Neural crest cell (in vitro differentiated cells): ENCODE measurements at regions not wholly inside any gene's neighbourhood (a gene's known extent, or its start where the extent isn't known, plus 50 kb on each side); places are given as distances from the start of the nearest gene placed in this dataset.
A peak's percentile ranks its signal among the peaks of the same experiment; 100 is the strongest.

Source experiments
- DNase-seq: peaks from one replicate; pipeline ENCODE4 v3.0.0; 2021; ENCODE audit warnings: low read depth, mixed read lengths, low spot score
- H3K27ac Mint-ChIP-seq: one replicate; pipeline ENCODE4 v1.8.0; 2021; ENCODE audit warnings: mild to moderate bottlenecking, mixed read lengths; ENCODE audit not compliant: unreplicated experiment
- H3K27me3 Mint-ChIP-seq: 2 replicates; pipeline ENCODE4 v1.8.0; 2021; ENCODE audit warnings: low read depth, mild to moderate bottlenecking, mixed read lengths
- H3K36me3 Mint-ChIP-seq: 2 replicates; pipeline ENCODE4 v1.8.0; 2021; ENCODE audit warnings: low read depth, mild to moderate bottlenecking, mixed read lengths
- H3K4me1 Mint-ChIP-seq: 2 replicates; pipeline ENCODE4 v1.8.0; 2021; ENCODE audit warnings: mixed read lengths
- H3K4me3 Mint-ChIP-seq: one replicate; pipeline ENCODE4 v1.8.0; 2021; ENCODE audit warnings: mild to moderate bottlenecking, mixed read lengths
- H3K9me3 Mint-ChIP-seq: 2 replicates; pipeline ENCODE4 v1.8.0; 2021; ENCODE audit warnings: mixed read lengths
- TF ChIP-seq, protein P1 (sequence below): fragments of 200-600 bp; sonication (generic); conservative IDR thresholded peaks from 2 replicates; pipeline ENCODE4 v1.5.0; 2021; ENCODE audit warnings: antibody characterized with exemption, mild to moderate bottlenecking

- no peak for DNase-seq
- no peaks in the 10 kb centered on the region for H3K9me3 Mint-ChIP-seq
- TF ChIP-seq, protein P1, sequence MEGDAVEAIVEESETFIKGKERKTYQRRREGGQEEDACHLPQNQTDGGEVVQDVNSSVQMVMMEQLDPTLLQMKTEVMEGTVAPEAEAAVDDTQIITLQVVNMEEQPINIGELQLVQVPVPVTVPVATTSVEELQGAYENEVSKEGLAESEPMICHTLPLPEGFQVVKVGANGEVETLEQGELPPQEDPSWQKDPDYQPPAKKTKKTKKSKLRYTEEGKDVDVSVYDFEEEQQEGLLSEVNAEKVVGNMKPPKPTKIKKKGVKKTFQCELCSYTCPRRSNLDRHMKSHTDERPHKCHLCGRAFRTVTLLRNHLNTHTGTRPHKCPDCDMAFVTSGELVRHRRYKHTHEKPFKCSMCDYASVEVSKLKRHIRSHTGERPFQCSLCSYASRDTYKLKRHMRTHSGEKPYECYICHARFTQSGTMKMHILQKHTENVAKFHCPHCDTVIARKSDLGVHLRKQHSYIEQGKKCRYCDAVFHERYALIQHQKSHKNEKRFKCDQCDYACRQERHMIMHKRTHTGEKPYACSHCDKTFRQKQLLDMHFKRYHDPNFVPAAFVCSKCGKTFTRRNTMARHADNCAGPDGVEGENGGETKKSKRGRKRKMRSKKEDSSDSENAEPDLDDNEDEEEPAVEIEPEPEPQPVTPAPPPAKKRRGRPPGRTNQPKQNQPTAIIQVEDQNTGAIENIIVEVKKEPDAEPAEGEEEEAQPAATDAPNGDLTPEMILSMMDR, result no peak
- no peak overlapping the region for H3K4me3 Mint-ChIP-seq
- peaks cover 9% of the 10 kb centered on the region for H3K36me3 Mint-ChIP-seq
- no peaks in the 10 kb centered on the region for H3K27me3 Mint-ChIP-seq
- H3K27ac Mint-ChIP-seq, result peak overlapping the region; percentile 32
- peaks cover 69% of the 10 kb centered on the region for H3K4me1 Mint-ChIP-seq
These were observed 207.0 kb downstream of the GLI2 start for GRCh38 chr2:120942658-120943057.

- Mint-ChIP-seq H3K4me1 (peaks cover 60% of the 10 kb centered on the region), H3K4me3 (no peak overlapping the region), H3K36me3 (peaks cover 9% of the 10 kb centered on the region), H3K9me3 (no peaks in the 10 kb centered on the region), H3K27me3 (no peaks in the 10 kb centered on the region), H3K27ac (no peak overlapping the region)
- TF ChIP-seq, protein P1, result no peak
- DNase-seq, result no peak
These were observed 207.9 kb downstream of the GLI2 start for GRCh38 chr2:120943403-120944034.

DNA sequence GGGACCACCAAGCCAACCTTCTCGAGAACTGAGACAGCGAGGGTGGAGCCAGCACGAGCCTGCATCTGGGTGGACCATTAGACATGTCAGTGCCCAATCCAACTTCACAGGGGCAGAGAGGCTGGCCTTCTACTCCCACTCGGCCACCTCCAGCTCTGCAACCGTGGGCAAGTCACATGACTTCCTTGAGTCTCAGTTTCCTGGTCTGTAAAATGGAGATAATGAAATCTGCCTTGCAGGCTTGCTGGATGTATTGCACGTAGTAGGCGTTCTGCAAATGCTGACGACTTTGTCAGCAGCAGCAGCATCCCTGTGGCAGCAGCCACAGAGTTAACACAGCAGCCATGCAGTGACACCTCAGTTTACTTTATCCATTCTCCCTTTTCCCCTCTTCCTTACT lies 208.9 kb downstream of the GLI2 start:
- TF ChIP-seq, protein P1, result no peak
- Mint-ChIP-seq H3K27me3 (no peaks in the 10 kb centered on the region), H3K27ac (no peak overlapping the region), H3K9me3 (no peaks in the 10 kb centered on the region), H3K4me3 (no peak overlapping the region), H3K36me3 (peaks cover 9% of the 10 kb centered on the region), H3K4me1 (peaks cover 60% of the 10 kb centered on the region)
- DNase-seq, result no peak

DNA sequence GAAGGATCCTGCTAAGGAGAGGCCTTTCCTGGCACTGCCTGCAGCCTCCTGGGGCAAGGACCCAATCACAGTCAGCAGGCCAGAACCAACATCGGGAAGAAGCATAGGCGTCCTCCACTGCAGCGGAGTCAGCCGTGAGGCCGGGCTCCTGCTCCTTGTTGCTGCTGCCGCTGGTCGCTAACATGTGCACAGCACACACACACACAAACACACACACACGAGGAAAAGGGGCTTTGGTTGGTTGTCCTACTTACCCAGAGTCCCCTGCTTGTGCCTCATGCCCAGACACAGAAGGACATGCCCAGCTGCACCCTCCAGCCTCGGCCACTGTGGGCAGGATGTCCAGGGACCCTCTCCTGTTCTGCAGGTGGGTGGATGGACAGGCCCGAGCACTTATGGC lies 209.4 kb downstream of the GLI2 start:
- Mint-ChIP-seq H3K4me3 (no peak overlapping the region), H3K36me3 (peaks cover 9% of the 10 kb centered on the region), H3K27me3 (no peaks in the 10 kb centered on the region), H3K27ac (no peak overlapping the region), H3K9me3 (no peaks in the 10 kb centered on the region), H3K4me1 (peaks cover 60% of the 10 kb centered on the region)
- DNase-seq, result no peak
- TF ChIP-seq, protein P1, result no peak

DNA sequence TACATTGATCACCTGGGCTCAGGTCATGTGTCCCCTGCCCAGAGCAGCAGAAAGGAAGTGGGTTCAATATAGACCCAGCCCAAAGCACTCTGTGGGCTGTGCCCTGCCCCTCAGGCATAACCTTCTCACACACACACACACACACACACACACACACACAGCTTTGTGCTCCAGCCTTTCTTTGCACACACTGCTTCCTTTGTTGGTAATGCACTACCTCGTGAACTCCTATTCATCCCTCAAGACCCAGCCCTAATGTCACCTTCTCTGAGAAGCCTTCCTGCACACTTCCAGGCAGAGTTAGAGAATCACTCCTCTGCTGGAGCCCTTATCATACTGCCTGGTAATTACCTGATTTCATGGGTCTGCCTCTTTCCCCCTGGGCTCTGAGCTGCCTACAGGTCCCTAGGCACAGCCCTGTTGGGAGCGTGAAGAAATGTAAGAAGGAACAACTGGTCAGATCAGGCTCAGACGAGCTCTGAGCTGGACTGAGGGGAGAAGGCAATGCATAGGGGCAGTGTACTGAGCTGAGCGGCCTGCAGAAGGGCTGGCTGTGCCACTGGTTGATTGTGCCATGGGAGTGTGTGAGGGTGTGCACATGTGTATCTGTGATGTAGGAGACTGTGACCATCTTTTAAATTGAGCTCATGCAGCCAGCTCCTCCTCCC lies 210.3 kb downstream of the GLI2 start:
- Mint-ChIP-seq H3K9me3 (no peaks in the 10 kb centered on the region), H3K4me1 (peaks cover 59% of the 10 kb centered on the region), H3K4me3 (peak overlapping the region; percentile 28), H3K27me3 (no peaks in the 10 kb centered on the region), H3K36me3 (peaks cover 9% of the 10 kb centered on the region), H3K27ac (peak overlapping the region; percentile 87)
- TF ChIP-seq, protein P1, result no peak
- peak; percentile 25 for DNase-seq
